CD4-positive, alpha-beta T cell treated with Interleukin-4 for 4 hours (primary cell): ENCODE measurements at regions not wholly inside any gene's neighbourhood (a gene's known extent, or its start where the extent isn't known, plus 50 kb on each side); places are given as distances from the start of the nearest gene placed in this dataset.
"Not testable (repeated sequence)": the region's sequence is repeated elsewhere in the genome, so short reads cannot be mapped to it uniquely, and the experiment has no call there.

ENCODE experiments used
- DNase-seq: peaks from one replicate; pipeline ENCODE4 v3.0.0-alpha.2; 2020

GRCh38 chr5:13470975-13471374 lies 473.5 kb downstream of the DNAH5 start:
- no peak for DNase-seq

GRCh38 chr5:13470263-13470662 lies 474.2 kb downstream of the DNAH5 start:
- no peak for DNase-seq

- no peak for DNase-seq
These were observed 479.8 kb downstream of the DNAH5 start for GRCh38 chr5:13464532-13465193.

- no peak for DNase-seq
These were observed 483.9 kb downstream of the DNAH5 start for GRCh38 chr5:13460587-13460986.

GRCh38 chr5:13454050-13454449 lies 490.4 kb downstream of the DNAH5 start:
- no peak for DNase-seq

- DNase-seq: no peak
These were observed 495.6 kb downstream of the DNAH5 start for GRCh38 chr5:13448843-13449242.

GRCh38 chr5:13439430-13439829 lies 505.1 kb downstream of the DNAH5 start:
- no peak for DNase-seq

GRCh38 chr5:13427827-13428557 lies 516.5 kb downstream of the DNAH5 start:
- DNase-seq: no peak

- no peak for DNase-seq
These were observed 532.4 kb downstream of the DNAH5 start for GRCh38 chr5:13412040-13412595.

- no peak for DNase-seq
These were observed 535.9 kb downstream of the DNAH5 start for GRCh38 chr5:13408616-13409015.

- no peak for DNase-seq
These were observed 541.1 kb downstream of the DNAH5 start for GRCh38 chr5:13403351-13403750.

- no peak for DNase-seq
These were observed 559.4 kb downstream of the DNAH5 start for GRCh38 chr5:13385066-13385465.

- DNase-seq: no peak
These were observed 562.3 kb downstream of the DNAH5 start for GRCh38 chr5:13382232-13382631.

GRCh38 chr5:13378091-13378490 lies 566.4 kb downstream of the DNAH5 start:
- no peak for DNase-seq

- no peak for DNase-seq
These were observed 585.1 kb downstream of the DNAH5 start for GRCh38 chr5:13359344-13359743.

- DNase-seq: no peak
These were observed 586.1 kb downstream of the DNAH5 start for GRCh38 chr5:13358342-13358741.

GRCh38 chr5:13357929-13358328 lies 586.6 kb downstream of the DNAH5 start:
- no peak for DNase-seq

GRCh38 chr5:13356226-13356625 lies 588.3 kb downstream of the DNAH5 start:
- DNase-seq: no peak

GRCh38 chr5:13354611-13355010 lies 589.9 kb downstream of the DNAH5 start:
- no peak for DNase-seq

- no peak for DNase-seq
These were observed 593.7 kb downstream of the DNAH5 start for GRCh38 chr5:13350767-13351166.

- no peak for DNase-seq
These were observed 595.9 kb downstream of the DNAH5 start for GRCh38 chr5:13348568-13348967.

- DNase-seq: no peak
These were observed 598.1 kb downstream of the DNAH5 start for GRCh38 chr5:13346401-13346800.

GRCh38 chr5:13339093-13339492 lies 605.4 kb downstream of the DNAH5 start:
- no peak for DNase-seq

GRCh38 chr5:13335026-13335425 lies 609.5 kb downstream of the DNAH5 start:
- not testable (repeated sequence) for DNase-seq
